ENCODE measurements at regions not wholly inside any gene's neighbourhood (a gene's known extent, or its start where the extent isn't known, plus 50 kb on each side); places are given as distances from the start of the nearest gene placed in this dataset.

- Histone ChIP-seq H3K27me3 (ENCODE audit: control insufficient read depth in 3 of 3, insufficient read depth in 3 of 3, low read length in 3 of 3) (no peaks in the 10 kb centered on the region), H3K36me3 (ENCODE audit: control insufficient read depth in 3 of 3, insufficient read depth in 2 of 3, low read depth in 1 of 3, low read length in 3 of 3) (no peaks in the 10 kb centered on the region), H3K9me3 (ENCODE audit: control insufficient read depth in 2 of 2, insufficient read depth in 1 of 2, low read depth in 1 of 2, low read length in 1 of 2) (no peaks in the 10 kb centered on the region), H3K27ac (ENCODE audit: low read depth in 1 of 3, low read length in 2 of 3) (peak overlapping the region in 2 of 3 donors; percentile 82 to 94), H3K4me1 (ENCODE audit: control insufficient read depth in 3 of 3, insufficient read depth in 2 of 3, low read depth in 1 of 3, low read length in 2 of 3) (peaks cover 0 to 45% (median 9%) of the 10 kb centered on the region in 3 donors), H3K4me3 (ENCODE audit: low read depth in 1 of 3, low read length in 3 of 3) (no peak overlapping the region)
- FAIRE-seq (no peak), DNase-seq (no peak)
- WGBS, 3 donors: 66 to 75% (median 66%) methylated on average over 5 of the region's 5 CpGs
Observed at GRCh38 chr13:106101201-106101600, 434.3 kb downstream of the EFNB2 start.

GRCh38 chr13:106100171-106100919, 435.1 kb downstream of the EFNB2 start:
- H3K4me1 ChIP-seq (ENCODE audit: control insufficient read depth in 3 of 3, insufficient read depth in 2 of 3, low read depth in 1 of 3, low read length in 2 of 3): peaks cover 2 to 53% (median 9%) of the 10 kb centered on the region in 3 donors
- FAIRE-seq (no peak), DNase-seq (peak; percentile 83 to 96)
- no peak overlapping the region for H3K4me3 ChIP-seq (ENCODE audit: low read depth in 1 of 3, low read length in 3 of 3)
- H3K36me3 ChIP-seq (ENCODE audit: control insufficient read depth in 3 of 3, insufficient read depth in 2 of 3, low read depth in 1 of 3, low read length in 3 of 3): no peaks in the 10 kb centered on the region
- peak overlapping the region; percentile 80 to 94 (median 82) for H3K27ac ChIP-seq (ENCODE audit: low read depth in 1 of 3, low read length in 2 of 3)
- no peaks in the 10 kb centered on the region for H3K9me3 ChIP-seq (ENCODE audit: control insufficient read depth in 2 of 2, insufficient read depth in 1 of 2, low read depth in 1 of 2, low read length in 1 of 2)
- H3K27me3 ChIP-seq (ENCODE audit: control insufficient read depth in 3 of 3, insufficient read depth in 3 of 3, low read length in 3 of 3): no peaks in the 10 kb centered on the region
- WGBS, 3 donors: 12 to 42% (median 22%) methylated on average over 8 of the region's 8 CpGs

- FAIRE-seq (no peak), DNase-seq (no peak)
- peaks cover 4 to 55% (median 9%) of the 10 kb centered on the region in 3 donors for H3K4me1 ChIP-seq (ENCODE audit: control insufficient read depth in 3 of 3, insufficient read depth in 2 of 3, low read depth in 1 of 3, low read length in 2 of 3)
- H3K27me3 ChIP-seq (ENCODE audit: control insufficient read depth in 3 of 3, insufficient read depth in 3 of 3, low read length in 3 of 3): no peaks in the 10 kb centered on the region
- peak overlapping the region; percentile 80 to 94 (median 82) for H3K27ac ChIP-seq (ENCODE audit: low read depth in 1 of 3, low read length in 2 of 3)
- WGBS, 3 donors: 22 to 68% (median 44%) methylated on average over 13 of the region's 13 CpGs
- H3K9me3 ChIP-seq (ENCODE audit: control insufficient read depth in 2 of 2, insufficient read depth in 1 of 2, low read depth in 1 of 2, low read length in 1 of 2): no peaks in the 10 kb centered on the region
- H3K36me3 ChIP-seq (ENCODE audit: control insufficient read depth in 3 of 3, insufficient read depth in 2 of 3, low read depth in 1 of 3, low read length in 3 of 3): no peaks in the 10 kb centered on the region
- no peak overlapping the region for H3K4me3 ChIP-seq (ENCODE audit: low read depth in 1 of 3, low read length in 3 of 3)
Observed at GRCh38 chr13:106099765-106100164, 435.7 kb downstream of the EFNB2 start.

GRCh38 chr13:106098778-106099177, 436.7 kb downstream of the EFNB2 start:
- no peaks in the 10 kb centered on the region for H3K9me3 ChIP-seq (ENCODE audit: control insufficient read depth in 2 of 2, insufficient read depth in 1 of 2, low read depth in 1 of 2, low read length in 1 of 2)
- no peaks in the 10 kb centered on the region for H3K36me3 ChIP-seq (ENCODE audit: control insufficient read depth in 3 of 3, insufficient read depth in 2 of 3, low read depth in 1 of 3, low read length in 3 of 3)
- peak; percentile 13 to 73 for DNase-seq
- no peak overlapping the region for H3K4me3 ChIP-seq (ENCODE audit: low read depth in 1 of 3, low read length in 3 of 3)
- peaks cover 4 to 55% (median 7%) of the 10 kb centered on the region in 3 donors for H3K4me1 ChIP-seq (ENCODE audit: control insufficient read depth in 3 of 3, insufficient read depth in 2 of 3, low read depth in 1 of 3, low read length in 2 of 3)
- WGBS, 3 donors: 73 to 87% (median 80%) methylated on average over 3 of the region's 3 CpGs
- no peak for FAIRE-seq
- H3K27ac ChIP-seq (ENCODE audit: low read depth in 1 of 3, low read length in 2 of 3): peak overlapping the region in 2 of 3 donors; percentile 8 to 78
- H3K27me3 ChIP-seq (ENCODE audit: control insufficient read depth in 3 of 3, insufficient read depth in 3 of 3, low read length in 3 of 3): no peaks in the 10 kb centered on the region

- WGBS, 3 donors: 11 to 57% (median 34%) methylated on average over 4 of the region's 4 CpGs
- Histone ChIP-seq H3K27ac (ENCODE audit: low read depth in 1 of 3, low read length in 2 of 3) (peak overlapping the region; percentile 43 to 89 (median 68)), H3K4me1 (ENCODE audit: control insufficient read depth in 3 of 3, insufficient read depth in 2 of 3, low read depth in 1 of 3, low read length in 2 of 3) (peaks cover 4 to 50% (median 5%) of the 10 kb centered on the region in 3 donors), H3K9me3 (ENCODE audit: control insufficient read depth in 2 of 2, insufficient read depth in 1 of 2, low read depth in 1 of 2, low read length in 1 of 2) (no peaks in the 10 kb centered on the region), H3K36me3 (ENCODE audit: control insufficient read depth in 3 of 3, insufficient read depth in 2 of 3, low read depth in 1 of 3, low read length in 3 of 3) (no peaks in the 10 kb centered on the region), H3K4me3 (ENCODE audit: low read depth in 1 of 3, low read length in 3 of 3) (no peak overlapping the region), H3K27me3 (ENCODE audit: control insufficient read depth in 3 of 3, insufficient read depth in 3 of 3, low read length in 3 of 3) (no peaks in the 10 kb centered on the region)
- DNase-seq: peak; percentile 84 to 95
- FAIRE-seq: peak; percentile 19
Observed at GRCh38 chr13:106096661-106097092, 438.8 kb downstream of the EFNB2 start.

- FAIRE-seq (no peak), DNase-seq (peak; percentile 64 to 89)
- Histone ChIP-seq H3K4me1 (ENCODE audit: control insufficient read depth in 3 of 3, insufficient read depth in 2 of 3, low read depth in 1 of 3, low read length in 2 of 3) (peaks cover 4 to 49% (median 5%) of the 10 kb centered on the region in 3 donors), H3K9me3 (ENCODE audit: control insufficient read depth in 2 of 2, insufficient read depth in 1 of 2, low read depth in 1 of 2, low read length in 1 of 2) (no peaks in the 10 kb centered on the region), H3K27me3 (ENCODE audit: control insufficient read depth in 3 of 3, insufficient read depth in 3 of 3, low read length in 3 of 3) (no peaks in the 10 kb centered on the region), H3K36me3 (ENCODE audit: control insufficient read depth in 3 of 3, insufficient read depth in 2 of 3, low read depth in 1 of 3, low read length in 3 of 3) (no peaks in the 10 kb centered on the region), H3K4me3 (ENCODE audit: low read depth in 1 of 3, low read length in 3 of 3) (peak overlapping the region in 1 of 3 donors; percentile 23), H3K27ac (ENCODE audit: low read depth in 1 of 3, low read length in 2 of 3) (peak overlapping the region; percentile 43 to 89 (median 87))
- 12 to 71% (median 46%) methylated on average over 4 of the region's 4 CpGs for WGBS, 3 donors
Observed at GRCh38 chr13:106095919-106096318, 439.5 kb downstream of the EFNB2 start.

GRCh38 chr13:106095406-106095805, 440.1 kb downstream of the EFNB2 start:
- Histone ChIP-seq H3K4me1 (ENCODE audit: control insufficient read depth in 3 of 3, insufficient read depth in 2 of 3, low read depth in 1 of 3, low read length in 2 of 3) (peaks cover 4 to 44% (median 5%) of the 10 kb centered on the region in 3 donors), H3K36me3 (ENCODE audit: control insufficient read depth in 3 of 3, insufficient read depth in 2 of 3, low read depth in 1 of 3, low read length in 3 of 3) (no peaks in the 10 kb centered on the region), H3K27ac (ENCODE audit: low read depth in 1 of 3, low read length in 2 of 3) (peak overlapping the region; percentile 43 to 89 (median 86)), H3K27me3 (ENCODE audit: control insufficient read depth in 3 of 3, insufficient read depth in 3 of 3, low read length in 3 of 3) (no peaks in the 10 kb centered on the region), H3K4me3 (ENCODE audit: low read depth in 1 of 3, low read length in 3 of 3) (no peak overlapping the region), H3K9me3 (ENCODE audit: control insufficient read depth in 2 of 2, insufficient read depth in 1 of 2, low read depth in 1 of 2, low read length in 1 of 2) (no peaks in the 10 kb centered on the region)
- DNase-seq: no peak
- no peak for FAIRE-seq
- 73 to 85% (median 81%) methylated on average over 4 of the region's 4 CpGs for WGBS, 3 donors

GRCh38 chr13:106090001-106090400, 445.5 kb downstream of the EFNB2 start:
- 74 to 81% (median 79%) methylated on average over 2 of the region's 2 CpGs for WGBS, 3 donors
- no peaks in the 10 kb centered on the region for H3K9me3 ChIP-seq (ENCODE audit: control insufficient read depth in 2 of 2, insufficient read depth in 1 of 2, low read depth in 1 of 2, low read length in 1 of 2)

More at GRCh38 chr13:106090001-106090400, 445.5 kb downstream of the EFNB2 start:
- Histone ChIP-seq H3K36me3 (ENCODE audit: control insufficient read depth in 3 of 3, insufficient read depth in 2 of 3, low read depth in 1 of 3, low read length in 3 of 3) (no peaks in the 10 kb centered on the region), H3K27ac (ENCODE audit: low read depth in 1 of 3, low read length in 2 of 3) (no peak overlapping the region), H3K4me1 (ENCODE audit: control insufficient read depth in 3 of 3, insufficient read depth in 2 of 3, low read depth in 1 of 3, low read length in 2 of 3) (no peaks in the 10 kb centered on the region), H3K4me3 (ENCODE audit: low read depth in 1 of 3, low read length in 3 of 3) (no peak overlapping the region), H3K27me3 (ENCODE audit: control insufficient read depth in 3 of 3, insufficient read depth in 3 of 3, low read length in 3 of 3) (no peaks in the 10 kb centered on the region)
- DNase-seq (no peak), FAIRE-seq (no peak)
